HEK293T (cell line): ENCODE measurements at regions not wholly inside any gene's neighbourhood (a gene's known extent, or its start where the extent isn't known, plus 50 kb on each side); places are given as distances from the start of the nearest gene placed in this dataset.

Experiments used
- FOXM1 ChIP-seq: fragments of 450-650 bp; IDR thresholded peaks from 2 replicates; pipeline ENCODE4 v1.6.1; 2017; ENCODE audit warnings: mild to moderate bottlenecking, borderline replicate concordance
- SP1 ChIP-seq: fragments of 450-650 bp; IDR thresholded peaks from 2 replicates; pipeline ENCODE4 v1.6.1; 2017

DNA sequence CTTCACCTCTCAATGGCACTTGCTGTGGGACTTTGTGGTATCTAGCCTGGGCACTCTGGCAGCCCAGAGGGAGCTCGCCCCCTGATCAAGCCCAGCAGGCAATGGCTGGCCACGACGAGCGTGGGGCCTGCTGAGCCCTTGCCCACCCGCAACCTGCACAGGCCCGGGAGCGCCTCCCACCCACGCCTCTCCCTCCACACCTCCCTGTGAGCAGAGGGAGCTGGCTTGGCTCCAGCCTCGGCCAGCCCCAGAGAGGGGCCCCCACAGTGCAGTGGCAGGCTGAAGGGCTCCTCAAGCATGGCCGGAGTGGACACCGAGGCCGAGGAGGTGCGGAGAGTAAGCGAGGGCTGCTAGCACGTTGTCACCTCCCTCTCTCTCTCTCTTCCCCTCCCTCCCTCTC, 595.8 kb downstream of the TRIML1 start:
- TF ChIP-seq FOXM1 (no peak), SP1 (no peak)
